IMR-90 (cell line): ENCODE measurements at regions not wholly inside any gene's neighbourhood (a gene's known extent, or its start where the extent isn't known, plus 50 kb on each side); places are given as distances from the start of the nearest gene placed in this dataset.
A peak's percentile ranks its signal among the peaks of the same experiment; 100 is the strongest.

Source experiments
- ATAC-seq: fragments of 200-7000 bp; cut with Tn5 transposase; 2 replicates; pipeline ENCODE4 v1.9.1; 2020; ENCODE audit warnings: low read depth, mild to moderate bottlenecking, moderate library complexity
- BruUV-seq: library from RNA; stranded (reverse); fragments of 400-500 nt; replicated peaks from 2 replicates; lab custom pipeline; 2021; lab: Mats Ljungman, UMichigan
- CTCF ChIA-PET: fragments of 300-600 bp; formaldehyde crosslinking; extraction: SDS; loops from one replicate; lab custom pipeline; 2021; ENCODE audit warnings: antibody characterized with exemption; lab: Yijun Ruan, JAX
- POLR2A ChIA-PET: fragments of 300-600 bp; sonication (Branson Sonifier 250); formaldehyde crosslinking; loops from one replicate; lab custom pipeline; 2022; ENCODE audit warnings: antibody characterized with exemption; ENCODE audit not compliant: unreplicated experiment; lab: Charles Lee
- DNase-seq: peaks from one replicate; pipeline ENCODE4 v3.0.0; 2013
- H2AFZ ChIP-seq: replicated peaks from 2 replicates; pipeline ENCODE3; 2013; ENCODE audit warnings: low read length, mild to moderate bottlenecking; ENCODE audit not compliant: poor library complexity
- H2AK5ac ChIP-seq: 2 replicates; pipeline ENCODE4 v1.6.1; 2013; ENCODE audit warnings: low read depth, low read length, inconsistent platforms
- H2AK9ac ChIP-seq: replicated peaks from 2 replicates; pipeline ENCODE3; 2013; ENCODE audit warnings: mild to moderate bottlenecking, low read depth, low read length, moderate library complexity; ENCODE audit not compliant: poor library complexity
- H2BK120ac ChIP-seq: 2 replicates; pipeline ENCODE4 v1.6.1; 2013; ENCODE audit warnings: low read depth, low read length, inconsistent platforms
- H2BK15ac ChIP-seq: 3 replicates; pipeline ENCODE4 v1.6.1; 2013; ENCODE audit warnings: low read depth, low read length, inconsistent platforms
- H2BK20ac ChIP-seq: 2 replicates; pipeline ENCODE4 v1.6.1; 2013; ENCODE audit warnings: low read depth, mild to moderate bottlenecking, inconsistent platforms, low read length, moderate library complexity
- H2BK5ac ChIP-seq: 2 replicates; pipeline ENCODE4 v1.6.1; 2013; ENCODE audit warnings: mild to moderate bottlenecking, low read depth, low read length, inconsistent platforms; ENCODE audit not compliant: poor library complexity, severe bottlenecking
- H3K14ac ChIP-seq: replicated peaks from 2 replicates; pipeline ENCODE4 v1.6.1; 2013; ENCODE audit warnings: low read depth, low read length, inconsistent platforms
- H3K18ac ChIP-seq: 2 replicates; pipeline ENCODE4 v1.6.1; 2013; ENCODE audit warnings: low read depth, low read length, control low read depth
- H3K23ac ChIP-seq: 2 replicates; pipeline ENCODE4 v1.6.1; 2013; ENCODE audit warnings: low read depth, low read length, inconsistent platforms
- H3K27ac ChIP-seq: 2 replicates; pipeline ENCODE4 v1.5.1; 2013; ENCODE audit warnings: mild to moderate bottlenecking, control low read depth, low read length; ENCODE audit not compliant: insufficient read depth
- H3K27me3 ChIP-seq: 2 replicates; pipeline ENCODE4 v1.6.1; 2013; ENCODE audit warnings: low read length; ENCODE audit not compliant: control insufficient read depth, insufficient read depth
- H3K36me3 ChIP-seq: 2 replicates; pipeline ENCODE4 v1.6.1; 2013; ENCODE audit warnings: low read length, mixed read lengths; ENCODE audit not compliant: control insufficient read depth, insufficient read depth
- H3K4ac ChIP-seq: 2 replicates; pipeline ENCODE4 v1.6.1; 2013; ENCODE audit warnings: low read depth, low read length, inconsistent platforms
- H3K4me1 ChIP-seq: 2 replicates; pipeline ENCODE4 v1.6.1; 2013; ENCODE audit warnings: low read length, mixed read lengths; ENCODE audit not compliant: control insufficient read depth, insufficient read depth
- H3K4me2 ChIP-seq: 2 replicates; pipeline ENCODE4 v1.6.1; 2013; ENCODE audit warnings: low read depth, mild to moderate bottlenecking, control low read depth, low read length, moderate library complexity
- H3K4me3 ChIP-seq: 2 replicates; pipeline ENCODE4 v1.5.1; 2013; ENCODE audit warnings: low read depth, mild to moderate bottlenecking, control low read depth, low read length, moderate library complexity; ENCODE audit not compliant: insufficient read depth
- H3K56ac ChIP-seq: 2 replicates; pipeline ENCODE4 v1.6.1; 2013; ENCODE audit warnings: low read length, inconsistent platforms; ENCODE audit not compliant: insufficient read depth; ENCODE audit errors: extremely low read depth
- H3K79me1 ChIP-seq, 2 experiments: 2 replicates each; pipeline ENCODE4 v1.6.1; 2013; ENCODE audit warnings: low read length in 2 of 2, inconsistent platforms in 1 of 2, low read depth in 1 of 2
- H3K9ac ChIP-seq: 2 replicates; pipeline ENCODE4 v1.6.1; 2013; ENCODE audit warnings: low read depth, low read length, control low read depth
- H3K9me1 ChIP-seq: 2 replicates; pipeline ENCODE4 v1.6.1; 2013; ENCODE audit warnings: low read length, inconsistent platforms; ENCODE audit not compliant: insufficient read depth
- H3K9me3 ChIP-seq: 2 replicates; pipeline ENCODE4 v1.6.1; 2013; ENCODE audit warnings: low read length; ENCODE audit not compliant: control insufficient read depth, insufficient read depth
- H4K20me1 ChIP-seq: 2 replicates; pipeline ENCODE4 v1.6.1; 2013; ENCODE audit warnings: low read length, inconsistent platforms; ENCODE audit not compliant: insufficient read depth
- H4K5ac ChIP-seq: 2 replicates; pipeline ENCODE4 v1.6.1; 2013; ENCODE audit warnings: mild to moderate bottlenecking, low read depth, low read length, control low read depth
- H4K8ac ChIP-seq, 2 experiments: 2 replicates each; pipeline ENCODE4 v1.6.1; 2013; ENCODE audit warnings: low read depth in 2 of 2, low read length in 2 of 2, control low read depth in 1 of 2, inconsistent platforms in 1 of 2
- H4K91ac ChIP-seq: 2 replicates; pipeline ENCODE4 v1.6.1; 2013; ENCODE audit warnings: low read depth, low read length, inconsistent platforms; ENCODE audit not compliant: insufficient read depth
- FOS ChIP-seq: fragments of 150-350 bp; IDR thresholded peaks from 2 replicates; pipeline ENCODE4 v1.6.1; 2016; ENCODE audit warnings: low read depth, low read length
- MXI1 ChIP-seq: IDR thresholded peaks from 2 replicates; pipeline ENCODE4 v1.6.1; 2012; ENCODE audit warnings: low read depth, mild to moderate bottlenecking, low read length, moderate library complexity, borderline replicate concordance
- RAD21 ChIP-seq: IDR thresholded peaks from 2 replicates; pipeline ENCODE4 v1.6.1; 2012; ENCODE audit warnings: low read length, improper control_type of control experiment
- RCOR1 ChIP-seq: IDR thresholded peaks from 2 replicates; pipeline ENCODE4 v1.6.1; 2012; ENCODE audit warnings: mild to moderate bottlenecking, low read length, improper control_type of control experiment; ENCODE audit not compliant: insufficient replicate concordance
- SMC3 ChIP-seq: fragments of 150-350 bp; IDR thresholded peaks from 2 replicates; pipeline ENCODE4 v1.6.1; 2016; ENCODE audit warnings: low read depth, mild to moderate bottlenecking, antibody characterized with exemption, low read length, moderate library complexity
- WGBS, 2 experiments: methylation state at CpG; one replicate each; pipeline versions ENCODE4 v1.1.5 to v1.1.7; 2013; ENCODE audit warnings: missing lambda C conversion rate in 2 of 2; ENCODE audit not compliant: insufficient read length in 1 of 2; ENCODE audit errors: extremely low coverage in 2 of 2; 5-methylcytosine and 5-hydroxymethylcytosine counted together
- dilution Hi-C: fragments of 300-500 bp; cut with HindIII; formaldehyde crosslinking; loops from one replicate; pipeline ENCODE4 v1.14.3; 2018; ENCODE audit warnings: low sequenced_read_pairs; ENCODE audit not compliant: unreplicated experiment
- in situ Hi-C: fragments of 300-500 bp; cut with MboI; formaldehyde crosslinking; loops from 3 replicates; pipeline ENCODE4 v1.14.3; 2019; ENCODE audit warnings: low sequenced_read_pairs, inconsistent platforms, mixed read lengths
- intact Hi-C: fragments of 100-400 bp; cut with micrococcal nuclease; formaldehyde crosslinking; loops from 2 replicates; pipeline ENCODE4 v1.10.0; 2022

DNA sequence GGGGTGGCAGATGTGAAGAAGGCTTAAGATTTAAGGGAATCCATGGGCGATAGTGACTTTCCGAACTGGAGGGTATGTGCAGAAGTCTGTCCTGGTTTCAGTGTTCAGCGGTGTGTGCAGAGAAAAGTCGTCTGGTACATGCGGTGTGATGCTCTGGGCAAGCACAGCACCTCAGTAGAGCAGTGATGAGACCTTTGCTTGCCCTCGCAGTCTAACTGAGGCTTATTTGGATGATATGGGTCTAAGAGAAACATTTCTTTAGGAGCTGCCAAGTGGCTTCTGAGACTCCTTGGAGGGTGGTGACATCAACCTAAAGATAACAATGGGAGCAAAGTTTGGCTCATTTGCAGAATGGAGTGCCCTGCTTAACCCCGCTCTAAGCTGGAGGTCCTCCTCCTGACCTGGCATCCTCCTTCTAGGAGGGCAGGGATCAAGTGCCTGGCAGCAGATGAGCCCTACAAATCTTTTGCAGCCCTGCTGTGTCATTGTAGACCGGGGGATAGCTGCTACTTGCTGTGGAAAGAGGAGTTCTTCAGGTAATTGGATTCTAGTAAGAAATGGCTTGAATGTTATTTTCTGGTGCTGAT is 228.1 kb upstream of the AZI2 start:
- Histone ChIP-seq H2BK15ac (no peak overlapping the region), H3K56ac (no peak overlapping the region), H3K9me1 (no peaks in the 10 kb centered on the region), H3K4me2 (peak overlapping the region; percentile 17; the same call in 1 of the 2 replicates), H3K14ac (no peak overlapping the region), H3K4me1 (no peaks in the 10 kb centered on the region), H3K9me3 (no peaks in the 10 kb centered on the region), H2AK5ac (no peak overlapping the region), H4K5ac (no peak overlapping the region), H3K18ac (no peak overlapping the region), H2AK9ac (no peak overlapping the region), H3K36me3 (no peaks in the 10 kb centered on the region), H3K4me3 (no peak overlapping the region), H3K27me3 (peaks cover 30% of the 10 kb centered on the region), H2BK20ac (no peak overlapping the region), H3K79me1 (no peaks in the 10 kb centered on the region), H3K23ac (no peak overlapping the region), H3K4ac (no peak overlapping the region), H2BK5ac (no peak overlapping the region), H2AFZ (peak overlapping the region; percentile 76), H4K8ac (no peak overlapping the region), H2BK120ac (no peak overlapping the region), H4K20me1 (no peaks in the 10 kb centered on the region), H4K91ac (no peak overlapping the region), H3K27ac (no peak overlapping the region), H3K9ac (no peak overlapping the region)
- WGBS, 2 experiments = 0% methylated on average over 1 of the region's 8 CpGs; no CpG with 5 or more reads in 1 of the 2 experiments
- intact Hi-C loops = no loop called here
- ChIA-PET CTCF (no interaction called here), POLR2A (interaction anchor here (0.5 kb wide), 1 partner anchor 42 kb away, joined by 3 read pairs; no protein-coding TSS in a partner anchor)
- no peak for TF ChIP-seq SMC3
- no peak for TF ChIP-seq RCOR1
- no peak for TF ChIP-seq MXI1
- TF ChIP-seq FOS = no peak
- no peak for TF ChIP-seq RAD21
- ATAC-seq (no peak), DNase-seq (no peak)
- no TSS peak for BruUV-seq
- dilution Hi-C loops = no loop called here
- in situ Hi-C loops = no loop called here
